Left lung (tissue), 4 donors: ENCODE measurements at regions not wholly inside any gene's neighbourhood (a gene's known extent, or its start where the extent isn't known, plus 50 kb on each side); places are given as distances from the start of the nearest gene placed in this dataset.

Experiments used
- ATAC-seq: fragments of 200-7000 bp; cut with Tn5 transposase; one replicate; pipeline ENCODE4 v1.9.1; 2020; ENCODE audit warnings: moderate library complexity
- DNase-seq, 4 donors: peaks; one replicate each; pipeline ENCODE4 v3.0.0-alpha.2; 2013 to 2020
- H3K27ac ChIP-seq, 2 donors: fragments of 200-600 bp; sonication (generic) in 1 of 2; one replicate each; pipeline versions ENCODE4 v1.5.0 to v1.8.0; 2020 to 2021
- H3K27me3 ChIP-seq, 2 donors: fragments of 200-600 bp; sonication (generic) in 1 of 2; one replicate each; pipeline versions ENCODE4 v1.5.0 to v1.8.0; 2020 to 2021
- H3K36me3 ChIP-seq, 2 donors: fragments of 200-600 bp; sonication (generic) in 1 of 2; one replicate each; pipeline versions ENCODE4 v1.5.0 to v1.8.0; 2020 to 2021
- H3K4me1 ChIP-seq, 2 donors: fragments of 200-600 bp; one replicate each; pipeline ENCODE4 v1.8.0; 2021
- H3K4me3 ChIP-seq, 2 donors: fragments of 200-600 bp; sonication (generic) in 1 of 2; one replicate each; pipeline versions ENCODE4 v1.5.0 to v1.8.0; 2020 to 2021; ENCODE audit warnings: mild to moderate bottlenecking in 1 of 2
- H3K9me3 ChIP-seq, 2 donors: fragments of 200-600 bp; sonication (generic) in 1 of 2; one replicate each; pipeline versions ENCODE4 v1.5.0 to v1.8.0; 2020 to 2021
- CTCF ChIP-seq, 2 donors: fragments of 200-600 bp; sonication (generic) in 1 of 2; IDR thresholded peaks; one replicate each; pipeline versions ENCODE4 v1.5.0 to v1.8.0; 2021; ENCODE audit warnings: antibody characterized with exemption in 2 of 2
- intact Hi-C, 2 donors: fragments of 100-400 bp; cut with DNase I; formaldehyde crosslinking; loops; one replicate each; pipeline versions ENCODE4 v1.11.2 to v1.14.2; 2022
- donor health status: DM: no; HTN: yes; CAD: no.
- donor health status: DM: no; HTN: no; CAD: no.

GRCh38 chr10:33942508-33942907, 608.0 kb upstream of the NRP1 start:
- DNase-seq = no peak
- Histone ChIP-seq H3K4me3 (no peak overlapping the region), H3K27me3 (no peaks in the 10 kb centered on the region), H3K36me3 (no peaks in the 10 kb centered on the region), H3K4me1 (no peaks in the 10 kb centered on the region), H3K27ac (no peak overlapping the region), H3K9me3 (no peaks in the 10 kb centered on the region)
- TF ChIP-seq CTCF (IDR thresholded peaks at IDR 0.05) = no peak
- intact Hi-C loops = no loop called here
- ATAC-seq = no peak

- intact Hi-C loops = no loop called here
- ATAC-seq (no peak), DNase-seq (no peak)
- Histone ChIP-seq H3K27ac (no peak overlapping the region), H3K27me3 (no peaks in the 10 kb centered on the region), H3K4me3 (no peak overlapping the region), H3K36me3 (no peaks in the 10 kb centered on the region), H3K4me1 (no peaks in the 10 kb centered on the region), H3K9me3 (no peaks in the 10 kb centered on the region)
- TF ChIP-seq CTCF (IDR thresholded peaks at IDR 0.05) = no peak
Observed at GRCh38 chr10:33939892-33940291, 605.4 kb upstream of the NRP1 start.

- H3K4me1 ChIP-seq = no peaks in the 10 kb centered on the region
Observed at GRCh38 chr10:33939410-33939809, 604.9 kb upstream of the NRP1 start.

GRCh38 chr10:33938001-33938400, 603.5 kb upstream of the NRP1 start:
- Histone ChIP-seq H3K36me3 (no peaks in the 10 kb centered on the region), H3K4me1 (no peaks in the 10 kb centered on the region), H3K4me3 (no peak overlapping the region), H3K9me3 (no peaks in the 10 kb centered on the region), H3K27me3 (no peaks in the 10 kb centered on the region), H3K27ac (no peak overlapping the region)
- no peak for DNase-seq
- no peak for ATAC-seq
- TF ChIP-seq CTCF (IDR thresholded peaks at IDR 0.05) = no peak
- intact Hi-C loops = no loop called here

More at GRCh38 chr10:33939410-33939809, 604.9 kb upstream of the NRP1 start:
- TF ChIP-seq CTCF (IDR thresholded peaks at IDR 0.05) = no peak
- intact Hi-C loops = no loop called here
- H3K27me3 ChIP-seq = no peaks in the 10 kb centered on the region
- DNase-seq = no peak
- no peaks in the 10 kb centered on the region for H3K36me3 ChIP-seq
- no peak overlapping the region for H3K4me3 ChIP-seq
- no peak overlapping the region for H3K27ac ChIP-seq
- no peak for ATAC-seq
- no peaks in the 10 kb centered on the region for H3K9me3 ChIP-seq

GRCh38 chr10:33937036-33937730, 602.7 kb upstream of the NRP1 start:
- H3K27me3 ChIP-seq = no peaks in the 10 kb centered on the region
- H3K9me3 ChIP-seq = no peaks in the 10 kb centered on the region
- DNase-seq (no peak), ATAC-seq (no peak)
- no peak for TF ChIP-seq CTCF (IDR thresholded peaks at IDR 0.05)
- H3K36me3 ChIP-seq = no peaks in the 10 kb centered on the region
- intact Hi-C loops = no loop called here
- no peak overlapping the region for H3K4me3 ChIP-seq
- no peak overlapping the region for H3K27ac ChIP-seq
- H3K4me1 ChIP-seq = no peaks in the 10 kb centered on the region
